OCI-LY1 (cell line): ENCODE measurements at regions not wholly inside any gene's neighbourhood (a gene's known extent, or its start where the extent isn't known, plus 50 kb on each side); places are given as distances from the start of the nearest gene placed in this dataset.

Experiments
- H2AFZ ChIP-seq: fragments of 200-600 bp; sonication (generic), shearing (Covaris generic); 2 replicates; pipeline ENCODE4 v1.6.0; 2014; ENCODE audit warnings: antibody characterized with exemption, mild to moderate bottlenecking, low read length
- H3F3A ChIP-seq: fragments of 200-600 bp; sonication (generic), shearing (Covaris generic); 2 replicates; pipeline ENCODE4 v1.6.0; 2014; ENCODE audit warnings: mild to moderate bottlenecking, antibody characterized with exemption, low read length, moderate library complexity; ENCODE audit not compliant: insufficient read depth
- H3K27ac ChIP-seq: fragments of 200-600 bp; sonication (generic); 2 replicates; pipeline ENCODE4 v1.5.1; 2014; ENCODE audit warnings: low read length, mixed run types, mild to moderate bottlenecking, low read depth; ENCODE audit not compliant: poor library complexity, severe bottlenecking
- H3K27me3 ChIP-seq: fragments of 200-600 bp; sonication (generic); 2 replicates; pipeline ENCODE4 v1.6.0; 2014; ENCODE audit warnings: antibody characterized with exemption, mild to moderate bottlenecking, low read length, moderate library complexity; ENCODE audit not compliant: insufficient read depth
- H3K36me3 ChIP-seq: fragments of 200-600 bp; sonication (generic); 2 replicates; pipeline ENCODE4 v1.6.1; 2014; ENCODE audit warnings: mild to moderate bottlenecking, antibody characterized with exemption, low read length, moderate library complexity, mixed read lengths; ENCODE audit not compliant: insufficient read depth
- H3K4me1 ChIP-seq: fragments of 200-600 bp; sonication (generic); 2 replicates; pipeline ENCODE4 v1.5.1; 2014; ENCODE audit warnings: mild to moderate bottlenecking, low read length, moderate library complexity; ENCODE audit not compliant: insufficient read depth, severe bottlenecking
- H3K4me2 ChIP-seq: fragments of 200-600 bp; sonication (generic), shearing (Covaris generic); 2 replicates; pipeline ENCODE4 v1.6.1; 2014; ENCODE audit warnings: low read length
- H3K4me3 ChIP-seq: fragments of 200-600 bp; sonication (generic); 2 replicates; pipeline ENCODE4 v1.5.1; 2014; ENCODE audit warnings: low read length, low read depth, mild to moderate bottlenecking, mixed read lengths; ENCODE audit not compliant: poor library complexity, severe bottlenecking
- H3K79me2 ChIP-seq: fragments of 200-600 bp; shearing (Covaris generic); 2 replicates; pipeline ENCODE4 v1.6.1; 2016; ENCODE audit warnings: mixed run types, low read length, mixed read lengths; ENCODE audit not compliant: insufficient read depth
- H3K9ac ChIP-seq: fragments of 200-600 bp; sonication (generic), shearing (Covaris generic); 2 replicates; pipeline ENCODE4 v1.6.1; 2014; ENCODE audit warnings: mild to moderate bottlenecking, low read length, mixed read lengths
- H3K9me2 ChIP-seq: fragments of 200-600 bp; sonication (generic), shearing (Covaris generic); 2 replicates; pipeline ENCODE4 v1.6.1; 2014; ENCODE audit warnings: low read depth, mild to moderate bottlenecking, low read length, mixed read lengths
- H3K9me3 ChIP-seq: fragments of 200-600 bp; shearing (Covaris generic); 2 replicates; pipeline ENCODE4 v1.6.1; 2014; ENCODE audit warnings: low read length, mixed read lengths
- H4K20me1 ChIP-seq: fragments of 200-600 bp; sonication (generic), shearing (Covaris generic); 2 replicates; pipeline ENCODE4 v1.6.0; 2016; ENCODE audit warnings: mild to moderate bottlenecking, low read length; ENCODE audit not compliant: insufficient read depth
- CTCF ChIP-seq: fragments of 200-600 bp; sonication (generic), shearing (Covaris generic); IDR thresholded peaks from 2 replicates; pipeline ENCODE4 v1.5.1; 2017; ENCODE audit warnings: mild to moderate bottlenecking, antibody characterized with exemption, low read length, moderate library complexity, mixed read lengths
- EZH2 ChIP-seq: fragments of 200-600 bp; sonication (generic), shearing (Covaris generic); IDR thresholded peaks from 2 replicates; pipeline ENCODE4 v1.8.0; 2017; ENCODE audit warnings: borderline replicate concordance, mixed run types, mild to moderate bottlenecking, antibody characterized with exemption, low read length, moderate library complexity, mixed read lengths

DNA sequence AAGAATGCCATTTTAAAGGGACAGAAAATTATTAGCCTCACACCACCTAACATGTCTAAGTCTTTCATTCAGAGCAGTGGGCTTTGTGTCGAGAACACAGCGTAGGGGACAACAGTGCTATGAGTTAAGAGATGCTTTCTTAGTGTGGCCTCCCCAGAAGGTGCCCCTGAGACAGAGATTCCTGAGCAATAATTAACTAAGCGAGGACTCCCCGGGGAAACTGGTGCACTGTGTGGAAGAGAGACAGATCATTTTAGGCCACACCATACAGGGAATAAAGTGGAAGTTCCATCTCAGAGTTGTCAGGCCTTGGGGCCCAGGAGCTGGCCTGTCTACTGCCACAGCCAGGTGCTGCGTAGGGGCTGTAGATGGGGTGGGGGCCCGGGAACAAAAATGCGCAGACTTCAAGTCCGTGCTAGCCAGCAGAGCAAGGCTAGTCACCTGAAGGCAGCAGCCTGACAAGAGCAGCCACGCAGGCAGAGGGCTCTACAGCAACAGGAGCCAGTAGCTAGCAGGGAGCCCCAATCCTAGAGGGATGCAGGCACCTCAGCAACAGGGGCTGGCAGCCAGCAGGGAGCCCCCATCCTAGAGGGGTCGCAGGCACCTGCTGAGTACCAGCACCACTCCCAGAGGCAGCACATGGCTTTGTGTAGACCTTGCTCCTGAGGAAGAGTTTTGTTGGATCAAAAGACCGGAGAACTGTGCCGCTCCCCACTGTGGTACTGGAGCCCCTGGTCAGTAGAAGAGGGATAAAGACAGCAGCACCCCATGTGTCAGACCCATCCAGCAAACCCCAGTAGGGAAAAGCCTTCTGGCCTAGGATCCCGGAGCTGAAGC lies 63.0 kb upstream of the NXT1 start:
- no peaks in the 10 kb centered on the region for H3K27me3 ChIP-seq

GRCh38 chr20:23286346-23286745 lies 64.2 kb upstream of the NXT1 start:
- Histone ChIP-seq H3K27ac (no peak overlapping the region), H3K4me2 (no peak overlapping the region), H3K4me3 (no peak overlapping the region), H3K9me3 (no peaks in the 10 kb centered on the region), H4K20me1 (no peaks in the 10 kb centered on the region), H3K36me3 (no peaks in the 10 kb centered on the region), H3K9ac (no peak overlapping the region), H3K9me2 (no peaks in the 10 kb centered on the region), H3F3A (no peaks in the 10 kb centered on the region), H3K4me1 (no peaks in the 10 kb centered on the region), H3K27me3 (no peaks in the 10 kb centered on the region), H2AFZ (no peak overlapping the region), H3K79me2 (no peaks in the 10 kb centered on the region)
- no peak for TF ChIP-seq EZH2
- TF ChIP-seq CTCF = no peak

More for the DNA sequence above, 63.0 kb upstream of the NXT1 start:
- H3K36me3 ChIP-seq = no peaks in the 10 kb centered on the region
- H2AFZ ChIP-seq = no peak overlapping the region
- H3K27ac ChIP-seq = no peak overlapping the region
- no peak overlapping the region for H3K9ac ChIP-seq
- H3K9me3 ChIP-seq = no peaks in the 10 kb centered on the region
- no peaks in the 10 kb centered on the region for H3K4me1 ChIP-seq
- no peaks in the 10 kb centered on the region for H3F3A ChIP-seq
- no peaks in the 10 kb centered on the region for H4K20me1 ChIP-seq
- H3K9me2 ChIP-seq = no peaks in the 10 kb centered on the region
- H3K79me2 ChIP-seq = no peaks in the 10 kb centered on the region
- no peak overlapping the region for H3K4me3 ChIP-seq
- H3K4me2 ChIP-seq = no peak overlapping the region
- TF ChIP-seq EZH2 = no peak
- TF ChIP-seq CTCF = no peak

DNA sequence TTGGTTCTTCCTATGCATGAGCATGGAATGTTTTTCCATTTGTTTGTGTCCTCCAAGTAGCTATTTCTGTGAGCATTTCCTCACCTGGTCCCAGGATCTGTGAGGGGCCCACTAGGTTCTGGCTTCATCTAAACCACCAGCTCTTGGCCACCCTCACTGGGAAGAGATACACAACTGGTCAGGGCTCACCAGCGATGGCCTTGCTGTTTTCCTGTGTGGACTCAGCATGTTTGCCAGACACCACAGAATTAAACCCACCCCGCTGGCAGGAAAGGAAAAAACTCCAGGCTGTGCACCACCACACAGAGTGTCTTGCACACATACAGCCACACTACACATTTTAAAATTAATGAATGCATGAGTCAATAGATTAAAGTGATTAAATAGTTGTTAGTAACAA lies 65.1 kb upstream of the NXT1 start:
- Histone ChIP-seq H2AFZ (no peak overlapping the region), H3K4me1 (no peaks in the 10 kb centered on the region), H3K36me3 (no peaks in the 10 kb centered on the region), H4K20me1 (no peaks in the 10 kb centered on the region), H3K9me2 (no peaks in the 10 kb centered on the region), H3K79me2 (no peaks in the 10 kb centered on the region), H3F3A (no peaks in the 10 kb centered on the region), H3K4me3 (no peak overlapping the region), H3K9me3 (no peaks in the 10 kb centered on the region), H3K27ac (no peak overlapping the region), H3K9ac (no peak overlapping the region), H3K27me3 (no peaks in the 10 kb centered on the region), H3K4me2 (no peak overlapping the region)
- TF ChIP-seq EZH2 = no peak

GRCh38 chr20:23284009-23284408 lies 66.6 kb upstream of the NXT1 start:
- Histone ChIP-seq H3K4me3 (no peak overlapping the region), H4K20me1 (no peaks in the 10 kb centered on the region), H3K9ac (no peak overlapping the region), H3F3A (no peaks in the 10 kb centered on the region), H3K79me2 (no peaks in the 10 kb centered on the region), H3K27me3 (no peaks in the 10 kb centered on the region), H3K4me1 (no peaks in the 10 kb centered on the region), H3K27ac (no peak overlapping the region), H3K4me2 (no peak overlapping the region), H3K9me2 (no peaks in the 10 kb centered on the region), H2AFZ (no peak overlapping the region), H3K9me3 (no peaks in the 10 kb centered on the region), H3K36me3 (no peaks in the 10 kb centered on the region)
- no peak for TF ChIP-seq CTCF
- TF ChIP-seq EZH2 = no peak
